ENCODE measurements at regions not wholly inside any gene's neighbourhood (a gene's known extent, or its start where the extent isn't known, plus 50 kb on each side); places are given as distances from the start of the nearest gene placed in this dataset.

GRCh38 chr3:159234306-159234705 is 432.5 kb downstream of the MFSD1 start (continued):
- TF ChIP-seq ZNF366 (tag by site-specific recombination; conservative IDR thresholded peaks at IDR 0.05), result peak; percentile 38; the same call in 1 of the 2 replicates
- TF ChIP-seq ZNF350 (tag by site-specific recombination; IDR thresholded peaks at IDR 0.05), result no peak
- TF ChIP-seq ZNF548 (tag by site-specific recombination; IDR thresholded peaks at IDR 0.05), result no peak
- TF ChIP-seq MEIS1 (CRISPR knock-in tag; IDR thresholded peaks at IDR 0.05; ENCODE audit: borderline replicate concordance), result no peak
- no peak for TF ChIP-seq ZSCAN4 (tag by site-specific recombination; IDR thresholded peaks at IDR 0.05)
- TF ChIP-seq ZNF560 (tag by site-specific recombination; IDR thresholded peaks at IDR 0.05; ENCODE audit: borderline replicate concordance), result no peak
- no peak for TF ChIP-seq ZNF280D (tag by site-specific recombination; IDR thresholded peaks at IDR 0.05)
- no peak for TF ChIP-seq HOXD13 (CRISPR knock-in tag; IDR thresholded peaks at IDR 0.05; ENCODE audit: borderline replicate concordance)
- no peak for TF ChIP-seq ZNF585B (tag by site-specific recombination; IDR thresholded peaks at IDR 0.05)
- no peak for TF ChIP-seq KLF1 (tag by site-specific recombination; IDR thresholded peaks at IDR 0.05)
- TF ChIP-seq ZNF791 (tag by site-specific recombination; IDR thresholded peaks at IDR 0.05), result no peak
- no peak for TF ChIP-seq PRDM1 (tag by site-specific recombination; IDR thresholded peaks at IDR 0.05)
- TF ChIP-seq REST (tag by site-specific recombination; IDR thresholded peaks at IDR 0.05), result no peak
- TF ChIP-seq ELK4 (IDR thresholded peaks at IDR 0.05; ENCODE audit: borderline replicate concordance, low read depth, low read length), result no peak
- no peak for TF ChIP-seq TRIM28 (IDR thresholded peaks at IDR 0.05; ENCODE audit: borderline replicate concordance, low read length)
- no peak for TF ChIP-seq KLF16 (tag by site-specific recombination; IDR thresholded peaks at IDR 0.05)
- no peak for TF ChIP-seq ZNF677 (tag by site-specific recombination; IDR thresholded peaks at IDR 0.05)
- TF ChIP-seq ZXDB (tag by site-specific recombination; IDR thresholded peaks at IDR 0.05), result no peak
- peak; percentile 71 for TF ChIP-seq OSR2 (tag by site-specific recombination; IDR thresholded peaks at IDR 0.05)
- TF ChIP-seq ZNF561 (tag by site-specific recombination; IDR thresholded peaks at IDR 0.05; ENCODE audit: borderline replicate concordance), result no peak
- TF ChIP-seq PATZ1 (tag by site-specific recombination; IDR thresholded peaks at IDR 0.05), result no peak
- no peak for TF ChIP-seq ZBTB26 (tag by site-specific recombination; optimal IDR thresholded peaks at IDR 0.05)
- no peak for TF ChIP-seq ZNF555 (tag by site-specific recombination; conservative IDR thresholded peaks at IDR 0.05)
- peak; percentile 43; the same call in 1 of the 2 replicates for TF ChIP-seq FEZF1 (tag by site-specific recombination; IDR thresholded peaks at IDR 0.05)
- TF ChIP-seq ZNF274 (IDR thresholded peaks at IDR 0.05; ENCODE audit: low read length), result no peak
- no peak for TF ChIP-seq ZNF274 (tag by site-specific recombination; IDR thresholded peaks at IDR 0.05; ENCODE audit: borderline replicate concordance)
- TF ChIP-seq ZNF211 (tag by site-specific recombination; IDR thresholded peaks at IDR 0.05; ENCODE audit: low read depth), result no peak
- TF ChIP-seq ZNF510 (tag by site-specific recombination; IDR thresholded peaks at IDR 0.05; ENCODE audit: insufficient replicate concordance), result no peak
- no peak for TF ChIP-seq ZNF670 (tag by site-specific recombination; IDR thresholded peaks at IDR 0.05; ENCODE audit: low read depth)
- no peak for TF ChIP-seq ZNF174 (tag by site-specific recombination; IDR thresholded peaks at IDR 0.05)

Data from HEK293 (cell line).